Activated T-helper 1 cell treated with anti-CD3 and anti-CD28 coated beads, Interleukin-2, amount 50 U/mL, for 16 hours (primary cell): ENCODE measurements at regions not wholly inside any gene's neighbourhood (a gene's known extent, or its start where the extent isn't known, plus 50 kb on each side); places are given as distances from the start of the nearest gene placed in this dataset.
"Not testable (repeated sequence)": the region's sequence is repeated elsewhere in the genome, so short reads cannot be mapped to it uniquely, and the experiment has no call there.

Experiments
- DNase-seq, 2 donors: peaks; one replicate each; pipeline ENCODE4 v3.0.0-alpha.2; 2020; ENCODE audit warnings: low read depth in 1 of 2, low spot score in 1 of 2

DNA sequence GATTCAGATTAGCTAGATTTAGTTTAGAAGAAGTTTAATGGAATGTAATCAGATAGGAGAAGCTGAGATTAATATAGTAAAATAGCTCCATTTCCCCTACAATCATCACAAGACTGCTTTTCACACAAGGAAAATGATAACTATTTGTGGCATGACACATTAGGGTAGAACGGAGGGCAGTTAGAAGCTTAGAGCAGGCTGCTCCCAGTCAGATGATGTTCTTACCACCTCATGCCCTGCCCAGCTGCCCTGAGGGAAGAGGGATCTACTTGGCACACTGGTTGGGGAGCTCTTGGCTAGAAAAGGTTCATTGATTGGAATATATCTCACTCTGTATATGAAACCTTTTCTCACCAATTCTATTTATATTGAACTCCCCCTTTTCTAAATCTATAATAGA lies 180.7 kb upstream of the IL15 start:
- DNase-seq = no peak

- no peak for DNase-seq
Observed at GRCh38 chr4:141457653-141458052, 178.7 kb upstream of the IL15 start.

DNA sequence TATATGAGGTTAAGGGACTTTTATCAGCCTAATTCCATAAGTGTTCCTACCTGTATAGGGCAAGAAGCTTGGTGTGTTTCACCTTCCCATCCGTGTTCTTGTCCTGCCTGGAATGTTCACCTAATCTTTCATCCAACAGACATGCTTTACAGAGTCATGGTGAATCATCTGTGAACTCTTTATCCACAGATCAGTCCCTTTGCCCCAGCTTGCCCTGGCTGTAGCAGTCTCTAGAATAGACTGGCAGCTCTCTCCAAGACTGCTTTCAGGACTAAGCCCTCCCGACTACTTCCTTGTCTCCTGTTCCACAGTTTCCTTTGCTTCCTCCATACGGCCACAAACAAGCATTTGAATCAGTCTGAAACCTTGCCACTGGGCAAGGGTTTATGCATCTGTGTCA lies 177.9 kb upstream of the IL15 start:
- DNase-seq = no peak

GRCh38 chr4:141459020-141459419 lies 177.4 kb upstream of the IL15 start:
- no peak for DNase-seq

GRCh38 chr4:141462361-141462760 lies 174.0 kb upstream of the IL15 start:
- DNase-seq = no peak

- no peak for DNase-seq
Observed at GRCh38 chr4:141463678-141464077, 172.7 kb upstream of the IL15 start.

GRCh38 chr4:141464366-141464765 lies 172.0 kb upstream of the IL15 start:
- DNase-seq = no peak

- DNase-seq = no peak
Observed at GRCh38 chr4:141465171-141465570, 171.2 kb upstream of the IL15 start.

DNA sequence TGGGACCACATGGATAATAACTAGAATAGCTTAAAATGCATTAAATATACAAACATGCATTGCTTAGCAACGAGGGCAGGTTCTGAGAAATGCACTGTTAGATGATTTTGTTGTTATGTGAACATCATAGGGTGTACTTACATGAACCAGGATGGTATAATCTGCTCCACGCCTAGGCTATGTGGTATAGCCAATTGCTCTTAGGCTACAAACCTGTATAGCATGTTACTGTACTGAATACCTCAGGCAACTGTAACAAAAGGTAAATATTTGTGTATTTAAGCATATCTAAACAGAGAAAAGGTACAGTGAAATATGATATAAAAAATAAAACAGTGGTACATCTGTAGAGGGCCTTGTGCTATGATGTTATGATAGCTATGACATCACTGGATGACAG lies 169.2 kb upstream of the IL15 start:
- DNase-seq = no peak

- DNase-seq = no peak
Observed at GRCh38 chr4:141469392-141469791, 167.0 kb upstream of the IL15 start.

DNA sequence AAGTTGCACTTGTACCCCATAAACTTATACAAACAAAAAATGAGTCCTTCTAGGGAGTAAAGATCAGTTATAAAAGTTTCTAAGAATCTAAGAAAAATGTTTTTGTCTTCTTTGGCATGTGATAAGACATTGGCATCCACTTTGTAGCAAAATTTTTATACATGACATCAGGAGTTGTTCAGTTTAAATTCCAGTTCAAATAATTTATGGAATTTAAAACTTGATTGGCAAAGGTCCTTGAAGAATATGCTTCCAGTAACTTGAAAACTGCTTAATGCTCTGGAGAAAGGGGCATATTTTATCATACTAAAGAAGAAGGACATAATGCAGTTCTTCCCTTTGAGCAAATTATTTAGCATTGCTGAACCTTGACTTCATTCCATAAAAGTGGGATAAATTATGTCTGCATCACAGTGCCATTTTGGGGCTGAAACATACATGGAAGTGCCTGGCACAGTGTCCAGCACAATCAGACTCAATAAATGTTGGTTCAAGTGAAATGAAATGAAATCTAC lies 163.3 kb upstream of the IL15 start:
- no peak for DNase-seq

- DNase-seq = no peak
Observed at GRCh38 chr4:141473952-141474351, 162.4 kb upstream of the IL15 start.

GRCh38 chr4:141480950-141481349 lies 155.4 kb upstream of the IL15 start:
- DNase-seq = no peak

- DNase-seq = not testable (repeated sequence)
Observed at GRCh38 chr4:141484298-141484697, 152.1 kb upstream of the IL15 start.

- no peak for DNase-seq
Observed at GRCh38 chr4:141486375-141486997, 149.9 kb upstream of the IL15 start.

DNA sequence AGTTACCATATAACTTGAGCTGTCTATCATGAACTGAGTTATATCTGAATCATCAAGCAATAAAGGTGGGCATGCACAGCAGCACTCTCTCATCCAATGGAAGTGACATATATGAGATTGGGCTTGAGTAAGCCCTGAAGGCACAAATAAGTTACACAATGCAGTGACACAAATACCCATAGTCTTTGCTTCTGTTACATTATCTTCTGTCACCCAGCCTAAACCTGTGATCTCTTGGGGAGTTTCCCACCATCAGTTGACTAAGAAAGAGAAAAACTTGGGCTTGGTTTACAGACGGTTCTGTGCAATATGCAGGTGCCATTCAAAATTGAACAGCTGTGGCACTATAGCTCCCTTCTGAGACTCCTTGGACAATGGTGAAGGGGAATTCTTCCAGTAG lies 138.8 kb upstream of the IL15 start:
- DNase-seq = no peak

- no peak for DNase-seq
Observed at GRCh38 chr4:141499261-141499853, 137.0 kb upstream of the IL15 start.

DNA sequence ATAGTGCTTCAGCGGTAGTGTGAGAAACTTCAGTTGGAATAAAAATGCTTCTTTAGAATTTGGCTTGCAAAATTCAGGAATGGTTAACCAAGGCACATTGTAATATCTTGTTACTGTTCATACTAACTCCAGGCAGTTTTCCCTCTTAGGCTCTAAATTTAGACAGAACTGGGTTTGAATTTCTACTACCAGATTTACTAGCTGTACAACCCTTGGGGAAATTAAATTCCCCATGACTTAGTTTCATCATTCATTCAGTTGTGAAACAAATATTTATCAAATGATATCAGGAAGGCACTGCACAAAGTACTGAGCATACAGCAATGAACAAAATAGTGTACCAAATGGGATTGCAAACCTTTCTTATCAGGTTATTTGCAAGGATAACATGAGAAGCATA lies 135.0 kb upstream of the IL15 start:
- no peak for DNase-seq

DNA sequence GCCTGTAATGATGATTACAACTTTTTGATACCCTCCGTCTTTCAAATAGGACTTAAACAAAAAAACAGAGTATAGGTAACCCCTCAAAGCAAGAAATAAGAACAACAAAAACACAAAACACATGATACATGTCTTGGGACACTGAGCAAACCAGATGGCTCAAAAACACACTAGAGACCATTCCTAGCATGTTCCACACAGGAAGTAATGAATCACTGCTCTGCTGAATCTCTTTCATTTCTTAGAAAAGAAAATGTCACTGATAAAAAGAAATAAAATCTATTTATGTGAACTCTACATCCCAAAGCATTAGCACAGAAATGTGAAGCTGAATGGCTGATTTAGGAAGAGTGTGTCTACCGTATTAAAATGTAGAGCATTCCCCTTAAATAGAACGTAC lies 134.5 kb upstream of the IL15 start:
- no peak for DNase-seq

- no peak for DNase-seq
Observed at GRCh38 chr4:141502755-141503154, 133.6 kb upstream of the IL15 start.

DNA sequence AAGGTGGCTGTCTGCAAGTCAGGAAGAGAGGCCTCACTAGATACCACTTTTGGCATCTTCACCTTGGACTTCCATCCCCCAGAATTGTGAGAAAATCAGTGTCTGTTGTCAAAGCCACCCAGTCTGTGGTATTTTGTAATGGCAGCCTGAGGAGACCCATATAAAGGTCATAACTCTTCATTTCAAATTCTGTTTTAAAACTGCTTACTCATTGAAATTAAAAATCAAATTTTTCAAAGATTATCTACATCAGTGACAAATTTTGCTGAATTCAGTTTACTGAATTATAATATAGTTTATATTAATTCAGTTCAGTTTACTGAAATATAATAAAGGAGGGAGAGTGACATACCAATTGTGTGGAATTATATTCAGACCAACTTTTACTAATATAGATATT lies 133.1 kb upstream of the IL15 start:
- no peak for DNase-seq

- DNase-seq = no peak
Observed at GRCh38 chr4:141511055-141511454, 125.3 kb upstream of the IL15 start.

- no peak for DNase-seq
Observed at GRCh38 chr4:141513866-141514265, 122.5 kb upstream of the IL15 start.
